Esophagus muscularis mucosa (tissue), 3 donors: ENCODE measurements at regions not wholly inside any gene's neighbourhood (a gene's known extent, or its start where the extent isn't known, plus 50 kb on each side); places are given as distances from the start of the nearest gene placed in this dataset.

Source experiments
- POLR2A ChIP-seq: fragments of 450-650 bp; IDR thresholded peaks from one replicate; pipeline ENCODE4 v1.6.1; 2017; ENCODE audit warnings: antibody characterized with exemption, moderate library complexity, mild to moderate bottlenecking, low read depth
- TF ChIP-seq, protein P1 (sequence below), 3 experiments: fragments of 200-600 bp in 2 of 3; fragments of 450-650 bp in 1 of 3; sonication (generic) in 2 of 3; IDR thresholded peaks; one replicate each; pipeline ENCODE4 v1.5.1; 2017 to 2019; ENCODE audit warnings: antibody characterized with exemption in 3 of 3, mild to moderate bottlenecking in 2 of 3, moderate library complexity in 1 of 3

DNA sequence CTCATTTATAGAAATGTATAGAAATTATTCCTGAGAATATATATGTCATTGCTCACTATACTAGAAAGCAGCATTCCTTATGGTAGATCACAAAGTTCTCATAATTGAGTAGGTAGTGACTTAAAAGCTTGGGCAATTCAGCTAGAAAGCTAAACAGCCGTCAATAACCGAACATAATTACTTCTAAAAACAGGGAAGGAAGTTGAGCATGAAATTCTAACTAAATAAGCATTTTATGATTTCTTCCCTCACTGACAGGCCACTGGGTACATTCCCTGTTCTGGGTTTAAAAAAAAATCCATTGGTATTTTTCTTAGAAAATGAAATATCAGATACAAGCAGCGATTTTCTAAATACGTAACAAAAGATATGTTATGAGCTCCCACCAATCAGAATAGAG, 91.1 kb upstream of the DAB2 start:
- TF ChIP-seq POLR2A = no peak
- TF ChIP-seq, protein P1, sequence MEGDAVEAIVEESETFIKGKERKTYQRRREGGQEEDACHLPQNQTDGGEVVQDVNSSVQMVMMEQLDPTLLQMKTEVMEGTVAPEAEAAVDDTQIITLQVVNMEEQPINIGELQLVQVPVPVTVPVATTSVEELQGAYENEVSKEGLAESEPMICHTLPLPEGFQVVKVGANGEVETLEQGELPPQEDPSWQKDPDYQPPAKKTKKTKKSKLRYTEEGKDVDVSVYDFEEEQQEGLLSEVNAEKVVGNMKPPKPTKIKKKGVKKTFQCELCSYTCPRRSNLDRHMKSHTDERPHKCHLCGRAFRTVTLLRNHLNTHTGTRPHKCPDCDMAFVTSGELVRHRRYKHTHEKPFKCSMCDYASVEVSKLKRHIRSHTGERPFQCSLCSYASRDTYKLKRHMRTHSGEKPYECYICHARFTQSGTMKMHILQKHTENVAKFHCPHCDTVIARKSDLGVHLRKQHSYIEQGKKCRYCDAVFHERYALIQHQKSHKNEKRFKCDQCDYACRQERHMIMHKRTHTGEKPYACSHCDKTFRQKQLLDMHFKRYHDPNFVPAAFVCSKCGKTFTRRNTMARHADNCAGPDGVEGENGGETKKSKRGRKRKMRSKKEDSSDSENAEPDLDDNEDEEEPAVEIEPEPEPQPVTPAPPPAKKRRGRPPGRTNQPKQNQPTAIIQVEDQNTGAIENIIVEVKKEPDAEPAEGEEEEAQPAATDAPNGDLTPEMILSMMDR (IDR thresholded peaks at IDR 0.05) = no peak
